Activated CD4-positive, alpha-beta T cell treated with anti-CD3 and anti-CD28 coated beads, Interleukin-10, Interleukin-2, amounts not matched to agents 100 ng/mL and 50 ng/mL, durations not matched to agents 16 hours and 8 hours (primary cell): ENCODE measurements at regions not wholly inside any gene's neighbourhood (a gene's known extent, or its start where the extent isn't known, plus 50 kb on each side); places are given as distances from the start of the nearest gene placed in this dataset.

Source experiments
- DNase-seq: peaks from one replicate; pipeline ENCODE4 v3.0.0-alpha.2; 2020

DNA sequence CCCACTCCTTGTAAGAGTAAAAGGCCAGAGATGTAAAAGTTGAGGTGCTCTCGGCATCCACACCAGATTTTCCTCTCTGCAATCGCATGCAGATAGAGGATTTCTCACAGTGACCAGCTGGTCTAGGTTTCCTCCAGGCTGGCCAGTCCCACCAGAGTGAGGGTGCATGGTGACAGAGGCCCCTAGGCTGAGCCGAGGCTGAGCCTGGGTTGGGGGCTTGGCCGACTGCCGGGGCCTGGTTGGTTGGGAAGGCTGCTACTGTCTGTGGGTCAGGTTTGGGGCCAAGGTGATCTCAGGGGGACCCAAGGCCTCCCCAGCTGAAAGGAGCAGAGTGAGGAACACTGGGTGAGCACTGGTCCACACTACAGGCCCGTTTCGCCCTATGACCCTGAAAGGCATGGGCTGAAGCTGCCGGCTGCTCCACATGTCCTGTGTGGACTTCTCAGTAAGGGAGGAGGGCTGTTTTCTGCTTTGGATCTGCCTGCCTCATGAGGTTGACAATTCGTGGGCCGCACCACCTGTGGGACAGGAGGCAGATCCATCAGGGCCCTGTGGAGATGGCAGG, 400.8 kb upstream of the IRX4 start:
- no peak for DNase-seq

DNA sequence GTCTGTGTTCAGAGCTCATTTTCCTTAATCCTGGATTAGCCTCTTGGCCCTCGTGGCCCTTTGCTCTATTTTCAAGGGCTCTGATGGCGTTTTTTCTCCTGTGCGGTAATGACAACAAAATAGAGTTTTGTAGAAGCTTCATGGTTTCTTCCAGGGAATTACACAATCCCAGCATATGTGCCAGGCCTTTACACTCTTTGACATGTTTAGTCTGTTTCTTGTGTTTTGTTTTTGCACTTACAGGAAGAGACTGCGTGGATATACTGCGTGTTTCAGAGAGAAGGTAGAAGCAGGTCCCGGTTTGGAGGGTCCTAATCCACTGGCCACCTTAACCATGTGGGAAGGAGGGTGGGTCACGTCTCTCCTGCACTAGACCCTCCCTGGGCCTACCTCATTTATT, 400.2 kb upstream of the IRX4 start:
- DNase-seq: no peak

DNA sequence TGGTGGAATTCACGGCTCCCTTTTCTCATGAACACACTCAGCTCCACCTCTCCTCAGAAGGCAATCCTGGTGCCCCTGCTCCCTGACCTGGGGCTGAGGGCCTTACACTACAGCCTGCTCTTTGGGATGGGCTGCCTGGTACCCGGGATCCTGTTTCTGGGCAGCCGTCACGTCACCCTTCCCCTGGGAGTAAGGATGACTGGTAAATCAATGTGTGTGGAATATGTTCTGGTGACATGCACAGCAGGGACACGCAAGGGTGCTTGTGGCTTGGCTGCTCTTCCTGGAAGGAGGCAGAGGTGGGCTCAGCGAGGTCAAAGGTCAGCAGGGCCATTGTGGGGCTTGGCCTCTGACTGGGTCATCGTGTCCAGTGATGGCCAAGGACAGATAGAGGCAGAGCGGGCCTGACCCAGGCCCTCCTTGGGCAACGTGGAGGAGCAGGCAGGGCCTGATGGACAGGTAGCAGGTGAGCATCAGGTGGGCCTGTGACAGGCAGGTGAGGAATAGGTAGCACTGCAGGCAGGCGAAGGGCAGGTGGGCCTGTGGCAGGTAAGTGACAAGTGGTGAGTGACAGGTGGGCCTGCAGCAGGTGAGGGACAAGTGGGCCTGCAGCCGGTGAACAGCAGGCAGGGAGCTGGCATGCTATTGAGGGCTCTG, 399.4 kb upstream of the IRX4 start:
- no peak for DNase-seq

DNA sequence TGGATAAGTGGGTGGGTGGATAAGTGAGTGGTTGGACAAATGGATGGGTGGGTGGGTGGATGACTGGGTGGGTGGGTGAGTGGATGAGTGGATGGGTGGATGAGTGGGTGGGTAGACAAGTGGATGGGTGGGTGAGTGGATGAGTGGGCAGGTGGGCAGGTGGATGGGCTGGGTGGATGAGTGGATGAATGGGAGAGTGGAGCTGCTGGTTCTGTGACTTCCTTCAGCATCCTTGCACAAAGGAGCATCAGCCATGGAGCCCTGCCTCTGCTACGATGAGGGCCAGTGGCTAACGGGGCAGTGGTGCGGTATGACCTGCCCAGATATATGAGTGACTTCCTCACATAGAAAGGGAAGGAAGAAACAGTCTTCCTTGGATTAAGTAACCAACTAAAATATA, 398.7 kb upstream of the IRX4 start:
- DNase-seq: no peak

DNA sequence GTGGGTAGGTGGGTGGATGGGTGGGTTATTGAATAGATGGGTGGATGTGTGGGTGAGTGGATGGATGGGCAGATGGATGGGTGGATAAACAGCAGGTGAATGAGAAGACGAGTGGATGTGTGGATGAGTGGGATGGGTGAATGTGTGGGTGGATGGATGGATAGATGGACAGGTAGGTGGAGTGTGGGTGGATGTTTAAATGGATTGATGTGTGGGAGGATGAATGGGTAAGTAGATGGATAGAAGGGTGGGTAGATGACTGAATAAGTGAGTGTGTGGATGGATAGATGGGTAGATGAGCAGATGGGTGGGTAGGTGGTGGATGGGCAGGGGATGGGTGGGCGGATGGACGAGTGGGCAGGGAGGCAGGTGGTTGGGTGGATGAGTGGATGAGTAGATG, 397.6 kb upstream of the IRX4 start:
- DNase-seq: no peak

DNA sequence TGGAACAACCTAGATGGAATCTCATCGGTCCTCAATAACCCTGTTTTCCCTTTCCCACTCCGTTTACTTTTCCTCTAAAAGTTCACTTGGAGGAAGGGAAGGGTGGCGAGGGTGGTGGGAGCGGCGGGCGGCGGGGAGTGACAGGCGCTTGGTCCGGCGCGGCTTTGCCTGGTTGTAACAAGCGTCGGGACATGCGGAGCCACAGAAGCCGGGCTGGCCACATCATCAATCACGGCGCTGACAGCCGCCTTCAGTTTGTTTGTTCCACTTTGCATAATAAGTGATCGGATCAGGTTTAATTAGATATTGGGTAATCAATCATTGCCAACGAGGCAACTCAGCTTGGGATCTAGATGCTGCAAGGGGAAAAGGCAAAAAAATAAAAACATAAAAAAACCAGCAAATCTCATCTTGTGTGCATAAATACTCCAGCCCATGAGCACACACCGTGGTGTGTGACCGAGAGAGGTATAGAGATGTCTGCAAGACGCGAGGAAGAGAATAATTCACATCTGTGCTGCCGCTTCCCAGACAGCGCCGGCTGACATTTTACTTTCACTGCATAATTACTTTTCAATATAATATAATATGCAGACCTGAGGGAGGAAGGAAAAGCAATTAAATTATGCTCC, 396.2 kb upstream of the IRX4 start:
- no peak for DNase-seq

DNA sequence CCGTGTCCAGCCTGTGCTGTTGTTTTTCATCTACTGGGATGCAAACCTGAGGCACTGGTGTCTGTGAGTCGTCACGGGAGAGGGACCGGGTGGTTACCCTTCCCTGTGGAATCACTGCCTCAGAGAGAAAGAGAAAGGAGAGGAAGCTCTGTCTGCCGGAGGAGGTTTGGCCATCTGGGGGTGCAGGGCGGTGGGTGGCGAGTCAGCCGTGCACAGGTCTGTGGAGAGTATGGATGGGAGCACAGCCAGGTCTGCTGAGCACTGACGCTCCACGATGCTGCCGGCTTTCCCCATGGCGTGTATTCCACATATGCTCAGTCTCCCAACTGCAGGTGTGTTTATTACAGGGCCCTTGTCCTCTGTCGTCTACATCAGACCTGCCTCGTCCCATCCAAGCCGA, 395.2 kb upstream of the IRX4 start:
- no peak for DNase-seq

DNA sequence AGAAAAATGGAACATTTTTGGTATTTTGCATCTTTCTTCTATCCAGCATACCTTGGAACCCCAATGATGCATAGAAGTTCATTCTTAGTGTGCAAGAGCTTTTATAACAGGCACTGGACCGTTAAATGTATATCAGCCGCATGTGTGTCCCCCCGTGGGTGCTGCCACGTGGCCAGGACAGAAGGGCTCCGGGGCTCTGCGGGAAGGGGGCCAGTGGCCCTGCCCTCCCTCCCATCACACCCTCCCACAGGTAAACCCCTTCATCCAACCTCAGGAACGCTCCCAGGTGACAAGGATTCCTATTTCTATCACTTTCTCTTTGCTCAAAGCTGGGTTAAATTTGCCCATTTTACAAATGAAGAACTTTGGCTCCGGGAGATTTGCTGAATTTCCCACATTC, 393.4 kb upstream of the IRX4 start:
- no peak for DNase-seq

DNA sequence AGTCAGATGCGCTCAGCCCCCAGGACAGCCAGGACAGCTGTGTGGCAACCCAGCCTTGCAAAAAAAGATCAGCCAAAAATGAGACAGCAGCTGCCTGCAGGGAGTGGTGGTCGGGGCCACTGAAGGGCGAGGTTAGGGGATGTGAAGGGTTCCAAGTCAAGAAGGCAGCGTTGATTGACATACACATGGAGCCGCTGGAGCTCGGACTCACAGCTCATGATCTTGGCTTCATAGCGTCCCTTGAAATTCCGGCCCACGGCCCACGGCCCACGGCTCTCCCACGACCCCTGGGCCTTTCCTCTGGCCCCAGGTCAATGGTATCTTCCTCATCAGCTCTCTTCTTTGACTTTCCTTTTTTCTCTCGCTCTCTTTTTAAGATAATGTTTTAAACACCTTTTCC, 390.0 kb upstream of the IRX4 start:
- no peak for DNase-seq

DNA sequence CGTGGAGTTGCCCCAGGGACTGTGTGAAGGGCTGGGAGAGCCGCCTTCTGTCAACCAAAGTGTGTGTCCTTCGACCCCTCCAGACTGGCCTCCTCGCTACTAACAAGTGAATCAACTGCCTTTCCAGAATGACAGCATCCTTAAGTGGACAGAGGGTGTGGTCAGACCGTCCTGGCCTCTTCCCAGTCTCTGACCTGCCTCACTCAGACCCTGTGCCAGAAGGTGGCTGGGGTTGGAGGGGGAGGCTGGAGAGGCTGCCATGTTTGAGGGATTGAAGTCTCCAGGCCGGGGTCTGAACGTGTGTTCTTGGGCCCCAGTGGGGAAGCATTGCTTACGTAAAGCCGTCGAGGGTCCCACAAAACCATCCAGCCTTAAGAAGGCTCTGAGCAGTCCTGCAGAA, 389.3 kb upstream of the IRX4 start:
- DNase-seq: no peak

DNA sequence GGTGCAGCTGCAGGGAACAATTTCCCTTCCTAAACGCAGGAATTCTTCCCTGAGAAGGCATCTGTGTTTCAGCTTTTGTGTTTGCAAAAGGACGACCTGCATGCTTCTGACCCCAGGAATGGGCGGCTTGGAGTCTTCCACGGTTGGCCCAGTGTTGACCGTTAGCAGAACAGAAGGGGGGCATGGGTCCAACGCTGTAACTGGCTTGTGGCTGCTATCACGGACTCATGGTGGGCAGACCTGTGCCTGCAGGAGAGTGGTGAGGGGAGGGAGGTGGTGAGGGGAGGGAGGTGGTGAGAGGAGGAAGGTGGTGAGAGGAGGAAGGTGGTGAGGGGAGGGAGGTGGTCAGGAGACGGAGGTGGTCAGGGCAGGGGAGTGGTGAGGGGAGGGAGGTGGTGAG, 388.6 kb upstream of the IRX4 start:
- DNase-seq: no peak

DNA sequence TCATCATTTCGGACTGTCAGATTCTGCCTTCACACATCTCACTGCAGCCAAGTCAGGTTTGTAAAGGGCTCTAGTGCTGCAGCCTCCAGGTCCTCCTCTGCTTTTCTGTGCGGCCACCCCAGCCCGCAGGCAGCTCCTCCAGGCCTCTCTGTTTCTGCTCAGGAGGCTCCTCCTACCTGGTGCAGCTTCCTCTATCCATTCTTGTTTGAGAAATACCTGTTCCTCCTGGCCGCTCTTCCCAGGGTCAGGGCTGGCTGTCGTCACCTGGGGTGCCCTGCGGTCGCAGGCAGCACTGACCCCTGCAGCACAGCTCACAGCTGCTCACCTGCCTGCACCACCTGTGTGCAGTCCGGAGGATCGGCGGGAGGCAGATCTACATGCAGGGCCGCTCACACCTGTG, 387.7 kb upstream of the IRX4 start:
- DNase-seq: no peak

DNA sequence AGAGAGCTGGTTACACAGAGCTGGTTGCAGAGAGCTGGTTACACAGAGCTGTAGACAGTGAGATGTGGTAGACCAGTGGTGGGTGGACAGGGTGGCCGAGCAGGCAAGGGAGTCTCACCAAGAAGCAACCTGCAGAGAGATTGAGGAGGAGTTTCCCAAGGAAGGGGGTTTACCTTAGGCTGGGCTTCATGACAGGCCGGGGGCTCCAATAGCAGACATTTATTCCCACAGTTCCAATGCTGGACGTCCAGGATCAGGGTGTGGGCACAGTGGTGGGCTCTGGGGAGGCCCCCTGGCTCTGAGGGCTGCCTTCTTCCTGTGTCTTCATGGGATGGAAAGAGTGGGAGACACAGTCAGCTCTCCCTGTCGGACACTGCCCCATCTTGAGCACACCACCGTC, 386.9 kb upstream of the IRX4 start:
- no peak for DNase-seq

DNA sequence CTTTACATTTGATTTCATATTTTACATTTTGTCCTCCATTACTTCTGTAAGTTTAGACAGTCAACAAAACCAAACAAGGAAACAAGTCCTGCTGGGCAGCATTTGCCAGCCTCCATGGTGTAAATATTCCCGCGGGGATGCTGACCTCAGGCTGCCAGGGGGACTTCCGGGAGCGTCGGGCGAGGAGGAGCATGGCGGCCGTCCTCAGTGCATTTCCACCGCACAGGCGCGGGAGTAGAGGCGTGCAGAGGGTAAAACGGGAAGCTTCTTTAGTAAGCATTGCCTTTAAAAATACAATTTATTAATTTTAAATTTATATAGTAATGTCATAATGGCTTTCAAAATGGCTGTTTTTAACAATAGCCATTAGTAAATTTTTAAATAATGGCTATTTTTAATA, 385.3 kb upstream of the IRX4 start:
- no peak for DNase-seq

DNA sequence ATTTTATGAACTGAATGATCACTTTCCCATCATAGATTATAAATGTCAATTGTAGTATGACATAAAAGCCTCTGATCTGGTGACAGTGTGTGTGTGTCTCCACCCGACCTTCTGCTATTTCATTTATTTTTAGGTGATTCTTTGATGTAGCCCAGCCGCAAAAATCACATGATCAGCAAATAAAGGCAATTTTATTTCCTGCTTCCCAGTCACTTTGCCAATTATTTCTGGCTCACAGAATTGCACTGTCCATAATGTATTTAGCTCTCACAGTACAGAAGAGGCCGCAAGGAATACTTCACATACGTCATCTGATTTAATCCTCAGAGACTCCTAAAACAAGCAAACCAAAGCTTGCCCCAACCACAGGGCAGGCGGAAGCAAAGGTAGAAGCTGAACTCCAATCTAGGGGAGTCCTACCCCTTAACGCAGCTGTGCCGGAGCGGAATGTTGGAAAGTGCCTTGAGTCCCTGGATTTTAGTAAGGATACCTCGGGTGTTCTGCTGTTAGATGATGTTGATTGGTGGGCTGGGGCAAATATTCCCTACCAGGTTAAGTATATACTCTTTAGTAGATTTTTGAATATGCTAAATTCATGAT, 384.0 kb upstream of the IRX4 start:
- DNase-seq: no peak

DNA sequence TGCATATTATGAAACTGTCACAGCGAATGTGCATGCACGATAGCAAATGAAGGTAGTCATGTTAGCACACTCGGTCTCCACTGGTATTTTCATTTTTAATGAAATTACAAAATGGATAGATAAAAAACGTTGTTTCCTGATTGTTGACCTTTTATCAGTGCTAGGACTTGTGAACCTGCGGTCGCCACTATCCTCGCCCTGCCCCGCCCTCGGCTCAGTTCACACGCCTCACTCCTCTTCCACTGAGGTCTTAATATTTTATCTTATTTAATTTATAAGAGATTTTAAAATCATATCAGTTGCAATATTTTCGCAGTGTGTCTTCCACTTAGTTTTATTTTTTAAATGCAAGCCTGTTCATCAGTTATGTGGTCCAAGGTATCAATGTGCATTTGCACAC, 382.6 kb upstream of the IRX4 start:
- DNase-seq: no peak

DNA sequence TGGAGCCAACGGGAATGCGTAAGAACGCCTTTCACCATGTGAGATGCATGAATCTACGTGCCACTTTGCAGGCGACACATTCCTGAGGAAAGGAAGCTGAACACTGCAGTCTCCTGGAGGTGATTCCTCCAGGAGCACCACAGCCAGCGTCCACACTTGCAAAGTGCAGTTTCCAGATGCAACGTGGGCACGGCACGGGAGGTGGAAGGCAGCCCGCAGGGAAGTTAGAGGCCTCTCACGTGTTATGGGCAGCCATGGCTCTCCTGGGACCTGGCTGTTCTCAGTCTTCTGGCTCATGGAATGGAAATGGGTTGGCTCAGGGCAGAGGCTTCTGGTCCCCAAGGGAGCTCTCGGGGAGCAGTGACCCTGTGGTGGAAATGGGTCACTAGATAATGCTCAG, 381.0 kb upstream of the IRX4 start:
- DNase-seq: no peak

DNA sequence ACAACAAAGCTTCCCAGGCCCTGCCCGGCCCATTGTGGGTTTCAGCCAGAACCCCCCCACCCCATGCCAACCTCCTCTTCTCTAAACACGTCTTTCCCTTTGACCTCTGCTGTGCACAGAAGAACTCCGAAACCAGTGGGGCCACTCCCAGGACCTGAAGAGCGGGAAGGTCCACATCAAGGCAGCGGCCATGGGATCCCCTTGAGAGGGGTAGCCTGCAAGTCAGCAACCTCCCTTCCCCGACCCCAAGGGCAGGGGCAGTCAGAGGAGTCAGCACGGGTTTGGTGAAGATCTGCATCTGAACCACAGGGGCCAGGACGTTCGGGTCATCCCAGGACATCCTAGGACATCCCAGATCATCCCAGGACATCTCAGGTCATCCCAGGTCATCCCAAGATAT, 379.9 kb upstream of the IRX4 start:
- DNase-seq: no peak

DNA sequence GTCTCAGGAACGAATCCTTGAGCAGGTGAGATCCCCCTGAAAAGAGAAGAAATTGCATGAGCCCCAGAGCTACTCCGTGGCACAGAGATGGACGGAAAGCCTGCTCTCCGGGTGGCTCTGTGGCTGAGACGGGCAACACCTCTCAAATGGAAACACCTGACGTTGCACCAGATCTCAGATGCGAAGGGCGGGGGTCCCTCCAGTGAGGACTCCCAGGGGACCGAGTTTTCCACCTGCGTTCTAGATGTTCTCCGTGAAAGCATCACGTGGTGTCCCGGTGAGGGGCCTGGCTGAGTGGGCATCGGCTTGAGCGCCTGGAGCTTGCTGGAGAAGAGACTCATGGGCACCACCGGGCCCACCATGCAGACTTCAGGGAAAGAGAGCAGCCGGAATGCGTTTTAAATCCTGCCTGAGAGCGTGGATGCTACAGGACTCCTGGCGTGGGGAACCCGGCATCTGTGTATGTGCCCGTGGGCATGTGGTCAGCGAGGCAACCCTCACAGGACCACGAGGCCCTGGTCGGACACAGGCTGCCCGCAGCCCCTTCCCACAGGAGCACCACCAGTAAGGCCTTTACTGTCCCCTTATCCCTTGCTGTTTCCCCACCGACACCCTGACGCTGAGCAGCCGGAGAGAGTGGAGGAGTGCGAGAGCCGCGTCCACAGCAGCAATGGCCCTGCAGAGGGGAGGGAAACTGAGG, 378.4 kb upstream of the IRX4 start:
- DNase-seq: no peak

DNA sequence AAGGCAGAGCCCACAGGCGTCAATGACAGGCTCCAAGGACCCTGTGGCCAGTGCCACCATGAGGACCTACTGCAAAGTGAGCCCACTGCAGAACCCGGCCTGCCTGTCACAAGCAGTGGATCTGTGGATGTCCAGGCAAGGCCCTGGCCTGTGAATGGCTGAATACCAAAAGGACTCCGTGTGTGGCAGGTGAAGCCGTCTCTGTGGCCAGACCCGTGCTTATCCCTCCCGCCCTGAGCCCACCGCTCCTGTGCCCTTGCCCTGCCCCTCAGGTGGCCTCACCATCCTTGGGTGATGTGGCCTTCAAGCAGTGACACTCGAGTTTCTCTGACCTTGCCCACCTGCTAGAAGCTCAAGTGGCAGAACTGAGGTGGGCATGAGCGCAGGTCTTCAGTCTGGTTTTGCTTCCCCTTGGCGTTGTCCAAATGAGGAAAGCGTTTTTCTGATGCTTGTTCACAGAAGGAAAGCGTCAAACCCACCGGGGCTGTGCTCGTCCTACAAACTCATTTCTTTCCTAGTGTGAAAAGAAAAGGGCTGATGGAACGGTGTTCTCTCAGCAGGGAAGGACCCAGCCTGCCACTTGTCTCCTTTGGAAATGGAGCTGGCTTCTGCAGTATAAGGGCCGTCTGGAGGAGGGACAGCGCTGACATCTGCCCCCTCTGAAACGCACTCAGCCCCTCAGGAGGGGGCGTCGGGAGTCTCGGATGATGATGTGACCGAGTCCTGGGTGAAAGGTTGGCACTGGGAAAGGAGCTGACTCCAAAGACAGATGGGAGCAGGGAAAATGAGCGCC, 377.7 kb upstream of the IRX4 start:
- DNase-seq: no peak

DNA sequence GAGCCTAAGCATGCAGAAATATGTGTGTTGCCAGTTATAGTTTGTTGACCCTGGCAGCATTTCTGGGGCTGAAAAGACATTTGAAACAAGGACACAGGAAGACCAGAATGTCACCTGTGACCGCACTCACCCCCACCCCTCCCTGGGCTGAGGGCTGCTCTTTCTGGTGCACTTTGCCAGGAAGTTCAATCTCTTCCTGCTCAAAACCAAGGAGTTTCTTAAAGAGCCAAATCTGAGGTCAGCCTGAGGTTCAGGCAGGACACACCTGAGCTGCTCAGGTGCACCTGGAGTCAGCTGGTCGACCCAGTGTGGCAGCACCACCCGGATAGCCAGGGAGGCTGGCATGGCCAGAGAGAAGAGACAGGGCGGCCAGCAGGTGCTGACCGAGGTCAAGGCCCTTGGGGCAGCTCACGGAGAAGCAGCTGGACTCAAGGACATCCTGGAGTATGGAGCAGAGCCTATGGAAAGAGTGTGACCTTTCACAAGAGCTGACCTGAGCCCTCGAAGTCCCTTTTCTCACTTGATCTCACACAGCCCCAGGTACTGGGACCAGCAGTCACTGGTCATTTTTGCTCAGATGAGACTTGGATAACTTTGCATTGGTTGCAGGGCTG, 376.9 kb upstream of the IRX4 start:
- no peak for DNase-seq

DNA sequence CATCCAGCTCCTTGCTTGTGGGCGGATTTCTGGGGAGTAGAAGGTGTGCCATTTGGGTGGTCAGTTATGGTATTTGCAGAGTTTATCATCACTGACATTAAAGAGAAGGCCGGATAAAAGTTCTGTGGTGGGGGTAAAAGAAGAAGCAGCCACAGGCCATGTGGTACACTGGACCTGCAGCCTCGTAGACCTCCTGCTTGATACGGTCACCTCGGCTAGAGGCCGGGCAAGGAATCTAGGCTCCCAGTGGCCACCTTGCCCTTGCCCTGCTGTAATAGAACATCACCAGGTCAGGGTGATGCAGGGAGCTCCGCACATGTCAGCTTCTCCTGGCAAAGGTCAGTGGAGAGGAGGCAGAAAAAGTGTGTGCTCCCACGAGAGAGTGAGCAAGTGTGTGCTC, 376.1 kb upstream of the IRX4 start:
- no peak for DNase-seq
